Thymus (tissue), 11 donors: ENCODE measurements at regions not wholly inside any gene's neighbourhood (a gene's known extent, or its start where the extent isn't known, plus 50 kb on each side); places are given as distances from the start of the nearest gene placed in this dataset.

Experiments
- DNase-seq, 9 donors: peaks; one replicate each; pipeline ENCODE4 v3.0.0-alpha.2; 2013; ENCODE audit warnings: low spot score in 9 of 9, low read depth in 6 of 9, missing footprints in 1 of 9
- H3K27ac ChIP-seq, 2 donors: one replicate each; pipeline ENCODE4 v1.5.1; 2013; ENCODE audit warnings: control low read depth in 1 of 2, low read depth in 1 of 2, low read length in 1 of 2, mild to moderate bottlenecking in 1 of 2, moderate library complexity in 1 of 2
- H3K27me3 ChIP-seq, 2 donors: one replicate each; pipeline ENCODE4 v1.5.1; 2013; ENCODE audit warnings: low read length in 1 of 2; ENCODE audit not compliant: control insufficient read depth in 2 of 2, insufficient read depth in 1 of 2
- H3K36me3 ChIP-seq, 2 donors: one replicate each; pipeline ENCODE4 v1.5.1; 2013; ENCODE audit warnings: low read length in 1 of 2, mild to moderate bottlenecking in 1 of 2, moderate library complexity in 1 of 2; ENCODE audit not compliant: control insufficient read depth in 2 of 2, insufficient read depth in 2 of 2
- H3K4me1 ChIP-seq, 2 donors: one replicate each; pipeline ENCODE4 v1.5.1; 2013; ENCODE audit warnings: low read length in 2 of 2; ENCODE audit not compliant: control insufficient read depth in 2 of 2, insufficient read depth in 2 of 2
- H3K4me3 ChIP-seq, 2 donors: one replicate each; pipeline ENCODE4 v1.5.1; 2013; ENCODE audit warnings: low read length in 2 of 2, control low read depth in 1 of 2, mild to moderate bottlenecking in 1 of 2
- H3K9me3 ChIP-seq, 2 donors: one replicate each; pipeline ENCODE4 v1.5.1; 2013; ENCODE audit warnings: low read length in 1 of 2, mild to moderate bottlenecking in 1 of 2; ENCODE audit not compliant: control insufficient read depth in 2 of 2, insufficient read depth in 1 of 2
- WGBS: extraction: QIAGEN DNeasy Blood & Tissue Kit; methylation state at CpG from one replicate; pipeline ENCODE4 v1.1.7; 2013; 5-methylcytosine and 5-hydroxymethylcytosine counted together
- donor health status: healthy.

GRCh38 chr4:13778367-13778766, 150.8 kb upstream of the BOD1L1 start:
- no peak for DNase-seq
- 95% methylated on average over 1 of the region's 1 CpG for WGBS
- no peaks in the 10 kb centered on the region for H3K36me3 ChIP-seq
- no peaks in the 10 kb centered on the region for H3K4me1 ChIP-seq
- no peaks in the 10 kb centered on the region for H3K27me3 ChIP-seq
- peaks cover 0 to 2% of the 10 kb centered on the region in 2 donors for H3K9me3 ChIP-seq
- H3K27ac ChIP-seq: no peak overlapping the region
- no peak overlapping the region for H3K4me3 ChIP-seq

GRCh38 chr4:13782231-13782630, 154.7 kb upstream of the BOD1L1 start:
- H3K9me3 ChIP-seq: peaks cover 0 to 2% of the 10 kb centered on the region in 2 donors
- no peak for DNase-seq
- H3K27ac ChIP-seq: no peak overlapping the region
- WGBS: 90% methylated on average over 2 of the region's 2 CpGs
- no peaks in the 10 kb centered on the region for H3K4me1 ChIP-seq
- no peak overlapping the region for H3K4me3 ChIP-seq
- no peaks in the 10 kb centered on the region for H3K27me3 ChIP-seq
- H3K36me3 ChIP-seq: no peaks in the 10 kb centered on the region

GRCh38 chr4:13783800-13784411, 156.4 kb upstream of the BOD1L1 start:
- Histone ChIP-seq H3K9me3 (no peaks in the 10 kb centered on the region), H3K36me3 (no peaks in the 10 kb centered on the region), H3K27ac (no peak overlapping the region), H3K27me3 (no peaks in the 10 kb centered on the region), H3K4me1 (no peaks in the 10 kb centered on the region), H3K4me3 (no peak overlapping the region)
- DNase-seq: peak in 1 of 9 donors; percentile 22
- WGBS: 73% methylated on average over 8 of the region's 8 CpGs

GRCh38 chr4:13793020-13793710, 165.6 kb upstream of the BOD1L1 start:
- no peak for DNase-seq
- Histone ChIP-seq H3K27ac (no peak overlapping the region), H3K9me3 (no peaks in the 10 kb centered on the region), H3K36me3 (no peaks in the 10 kb centered on the region), H3K27me3 (no peaks in the 10 kb centered on the region), H3K4me1 (no peaks in the 10 kb centered on the region), H3K4me3 (no peak overlapping the region)
- 10% methylated on average over 5 of the region's 5 CpGs for WGBS

- no peaks in the 10 kb centered on the region for H3K27me3 ChIP-seq
- WGBS: 83% methylated on average over 2 of the region's 2 CpGs
- no peaks in the 10 kb centered on the region for H3K36me3 ChIP-seq
- no peak overlapping the region for H3K27ac ChIP-seq
- no peaks in the 10 kb centered on the region for H3K4me1 ChIP-seq
- DNase-seq: no peak
- peaks cover 0 to 6% of the 10 kb centered on the region in 2 donors for H3K9me3 ChIP-seq
- H3K4me3 ChIP-seq: no peak overlapping the region
Measured at GRCh38 chr4:13794819-13795565, 167.5 kb upstream of the BOD1L1 start.

- WGBS: 89% methylated on average over 7 of the region's 7 CpGs
- H3K27ac ChIP-seq: no peak overlapping the region
- no peak overlapping the region for H3K4me3 ChIP-seq
- H3K36me3 ChIP-seq: no peaks in the 10 kb centered on the region
- H3K27me3 ChIP-seq: no peaks in the 10 kb centered on the region
- H3K4me1 ChIP-seq: no peaks in the 10 kb centered on the region
- no peak for DNase-seq
- H3K9me3 ChIP-seq: peaks cover 0 to 6% of the 10 kb centered on the region in 2 donors
Measured at GRCh38 chr4:13797061-13797460, 169.5 kb upstream of the BOD1L1 start.

GRCh38 chr4:13815231-13815630, 187.7 kb upstream of the BOD1L1 start:
- Histone ChIP-seq H3K36me3 (no peaks in the 10 kb centered on the region), H3K27me3 (no peaks in the 10 kb centered on the region), H3K4me1 (no peaks in the 10 kb centered on the region), H3K27ac (no peak overlapping the region), H3K4me3 (no peak overlapping the region), H3K9me3 (no peaks in the 10 kb centered on the region)
- no peak for DNase-seq
- WGBS: 95% methylated on average over 3 of the region's 3 CpGs

- Histone ChIP-seq H3K4me1 (no peaks in the 10 kb centered on the region), H3K27ac (no peak overlapping the region), H3K27me3 (no peaks in the 10 kb centered on the region), H3K36me3 (no peaks in the 10 kb centered on the region), H3K4me3 (no peak overlapping the region), H3K9me3 (no peaks in the 10 kb centered on the region)
- no peak for DNase-seq
Measured at GRCh38 chr4:13816472-13816871, 188.9 kb upstream of the BOD1L1 start.

GRCh38 chr4:13821522-13821921, 194.0 kb upstream of the BOD1L1 start:
- no peaks in the 10 kb centered on the region for H3K27me3 ChIP-seq
- DNase-seq: no peak
- H3K4me3 ChIP-seq: no peak overlapping the region
- H3K4me1 ChIP-seq: no peaks in the 10 kb centered on the region
- H3K27ac ChIP-seq: no peak overlapping the region
- peaks cover 0 to 4% of the 10 kb centered on the region in 2 donors for H3K9me3 ChIP-seq
- H3K36me3 ChIP-seq: no peaks in the 10 kb centered on the region
- 95% methylated on average over 5 of the region's 5 CpGs for WGBS
